HG02938 (cell line): ENCODE measurements at regions not wholly inside any gene's neighbourhood (a gene's known extent, or its start where the extent isn't known, plus 50 kb on each side); places are given as distances from the start of the nearest gene placed in this dataset.
"Not testable (repeated sequence)": the region's sequence is repeated elsewhere in the genome, so short reads cannot be mapped to it uniquely, and the experiment has no call there.

ENCODE experiments used
- ATAC-seq: cut with Tn5 transposase; IDR thresholded peaks from one replicate; pipeline ENCODE4 v1.9.1; 2021; ENCODE audit warnings: mild to moderate bottlenecking, moderate library complexity; ENCODE audit not compliant: unreplicated experiment

DNA sequence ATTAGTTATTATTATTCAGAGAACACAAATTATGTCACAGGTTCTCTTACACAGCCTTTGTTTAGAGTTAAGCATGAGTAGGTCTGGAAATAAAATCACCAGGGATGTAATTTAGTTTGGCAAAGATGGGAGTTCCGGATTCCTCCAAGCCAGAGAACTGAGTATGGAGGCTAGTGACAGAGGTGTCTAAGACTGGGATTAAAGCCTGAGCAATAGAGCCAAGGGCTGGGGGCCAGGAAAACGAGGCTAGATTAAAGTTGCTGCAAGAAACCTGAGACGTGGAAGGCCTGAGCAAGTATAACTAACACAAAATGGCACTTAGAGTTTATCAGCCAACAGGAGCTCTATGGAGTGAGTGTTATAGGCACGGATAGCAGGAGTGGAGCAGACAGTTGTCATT lies 381.6 kb downstream of the SRGAP2C start:
- ATAC-seq: no peak

DNA sequence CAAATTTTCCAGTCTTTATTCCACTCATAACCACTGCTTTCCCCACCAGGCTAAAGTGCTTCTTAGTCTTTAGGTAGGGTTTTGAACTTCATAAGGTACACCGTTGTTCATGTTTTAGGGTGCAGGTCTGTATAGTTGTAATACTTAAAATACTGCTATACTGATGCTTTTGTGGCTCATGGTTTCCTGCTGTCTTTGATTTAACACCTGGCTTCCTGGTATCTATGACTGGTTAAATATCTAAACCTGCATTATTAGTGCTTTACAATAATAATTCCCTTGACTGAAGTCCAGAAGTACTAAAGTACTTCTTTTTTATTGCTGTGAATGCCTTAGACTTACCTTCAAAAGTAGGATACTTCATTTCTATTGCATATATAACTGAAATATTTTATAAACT lies 384.7 kb downstream of the SRGAP2C start:
- ATAC-seq: no peak

DNA sequence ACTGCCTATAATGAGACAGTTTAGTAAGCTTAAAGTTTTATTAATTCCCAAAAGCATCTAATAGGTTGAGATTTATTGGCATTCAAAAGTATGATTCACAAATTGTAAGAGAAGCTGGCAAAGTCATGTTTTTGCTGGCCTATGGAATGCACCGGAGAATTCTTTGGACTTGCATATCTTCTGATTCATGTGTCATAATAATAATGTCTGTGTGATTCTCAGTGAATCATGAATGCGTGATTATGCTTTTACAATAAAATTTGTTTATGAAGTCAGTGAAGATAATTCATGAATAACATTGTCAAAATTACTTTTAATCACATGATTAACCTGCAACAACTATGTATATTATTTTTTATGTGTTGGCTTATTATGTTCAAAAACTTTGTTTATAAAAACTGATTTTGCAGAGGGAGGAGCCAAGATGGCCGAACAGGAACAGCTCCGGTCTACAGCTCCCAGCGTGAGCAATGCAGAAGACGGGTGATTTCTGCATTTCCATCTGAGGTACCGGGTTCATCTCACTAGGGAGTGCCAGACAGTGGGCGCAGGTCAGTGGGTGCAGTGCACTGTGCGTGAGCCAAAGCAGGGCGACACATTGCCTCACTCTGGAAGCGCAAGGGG lies 389.2 kb downstream of the SRGAP2C start:
- ATAC-seq: not testable (repeated sequence)

DNA sequence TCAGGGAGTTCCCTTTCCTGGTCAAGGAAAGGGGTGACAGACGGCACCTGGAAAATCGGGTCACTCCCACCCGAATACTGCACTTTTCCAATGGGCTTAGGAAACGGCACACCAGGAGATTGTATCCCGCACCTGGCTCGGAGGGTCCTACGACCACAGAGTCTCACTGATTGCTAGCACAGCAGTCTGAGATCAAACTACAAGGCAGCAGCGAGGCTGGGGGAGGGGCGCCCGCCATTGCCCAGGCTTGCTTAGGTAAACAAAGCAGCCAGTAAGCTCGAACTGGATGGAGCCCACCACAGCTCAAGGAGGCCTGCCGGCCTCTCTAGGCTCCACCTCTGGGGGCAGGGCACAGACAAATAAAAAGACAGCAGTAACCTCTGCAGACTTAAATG lies 389.7 kb downstream of the SRGAP2C start:
- not testable (repeated sequence) for ATAC-seq

DNA sequence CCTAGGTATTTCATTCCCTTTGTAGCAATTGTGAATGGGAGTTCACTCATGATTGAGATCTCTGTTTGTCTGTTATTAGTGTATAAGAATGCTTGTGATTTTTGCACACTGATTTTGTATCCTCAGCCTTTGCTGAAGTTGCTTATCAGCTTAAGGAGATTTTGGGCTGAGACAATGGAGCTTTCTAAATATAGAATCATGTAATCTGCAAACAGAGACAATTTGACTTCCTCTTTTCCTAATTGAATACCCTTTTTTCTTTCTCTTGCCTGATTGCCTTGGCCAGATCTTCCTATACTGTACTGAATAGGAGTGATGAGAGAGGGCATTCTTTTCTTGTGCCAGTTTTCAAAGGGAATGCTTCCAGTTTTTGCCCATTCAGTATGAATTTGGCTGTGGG lies 398.1 kb downstream of the SRGAP2C start:
- not testable (repeated sequence) for ATAC-seq

GRCh38 chr1:121586369-121587229 lies 401.8 kb downstream of the SRGAP2C start:
- ATAC-seq: no peak

DNA sequence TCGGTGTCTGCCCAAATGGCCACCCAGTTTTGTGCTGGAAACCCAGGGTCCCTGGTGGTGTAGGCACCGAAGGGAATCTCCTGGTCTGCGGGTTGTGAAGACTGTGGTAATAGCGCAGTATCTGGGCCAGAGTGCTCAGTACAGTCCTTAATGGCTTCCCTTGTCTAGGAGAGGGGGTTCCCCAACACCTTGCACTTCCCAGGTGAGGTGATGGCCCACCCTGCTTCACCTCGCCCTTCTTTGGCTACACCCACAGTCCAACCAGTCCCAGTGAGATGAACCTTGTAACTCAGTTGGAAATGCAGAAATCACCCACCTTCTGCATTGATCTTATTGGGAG lies 402.4 kb downstream of the SRGAP2C start:
- ATAC-seq: no peak

GRCh38 chr1:121587777-121588176 lies 403.0 kb downstream of the SRGAP2C start:
- no peak for ATAC-seq

- no peak for ATAC-seq
These were observed 409.3 kb downstream of the SRGAP2C start for GRCh38 chr1:121594096-121594495.

- ATAC-seq: no peak
These were observed 410.3 kb downstream of the SRGAP2C start for GRCh38 chr1:121595089-121595488.

GRCh38 chr1:121604843-121605444 lies 420.2 kb downstream of the SRGAP2C start:
- ATAC-seq: not testable (repeated sequence)

- not testable (repeated sequence) for ATAC-seq
These were observed 422.7 kb downstream of the SRGAP2C start for GRCh38 chr1:121607499-121607898.
